ENCODE measurements at regions not wholly inside any gene's neighbourhood (a gene's known extent, or its start where the extent isn't known, plus 50 kb on each side); places are given as distances from the start of the nearest gene placed in this dataset.

GRCh38 chrX:39605866-39606265 is 491.9 kb downstream of the BCOR start:
- TF ChIP-seq POLR2A (IDR thresholded peaks at IDR 0.05) (no peak), CTCF (IDR thresholded peaks at IDR 0.05) (no peak)
